Glutamatergic neuron (in vitro differentiated cells): ENCODE measurements at regions not wholly inside any gene's neighbourhood (a gene's known extent, or its start where the extent isn't known, plus 50 kb on each side); places are given as distances from the start of the nearest gene placed in this dataset.

Experiments
- DNase-seq: peaks from one replicate; pipeline ENCODE4 v3.0.0; 2022
- H3K27ac Mint-ChIP-seq: one replicate; pipeline ENCODE4 v1.8.0; 2020; ENCODE audit warnings: mild to moderate bottlenecking, mixed read lengths, inconsistent platforms; ENCODE audit not compliant: unreplicated experiment
- H3K27me3 Mint-ChIP-seq: one replicate; pipeline ENCODE4 v1.8.0; 2020; ENCODE audit warnings: mild to moderate bottlenecking, moderate library complexity, mixed read lengths, inconsistent platforms; ENCODE audit not compliant: unreplicated experiment
- H3K36me3 Mint-ChIP-seq: one replicate; pipeline ENCODE4 v1.8.0; 2020; ENCODE audit warnings: mild to moderate bottlenecking, mixed read lengths, inconsistent platforms; ENCODE audit not compliant: unreplicated experiment
- H3K4me1 Mint-ChIP-seq: one replicate; pipeline ENCODE4 v1.8.0; 2020; ENCODE audit warnings: mild to moderate bottlenecking, low read depth, mixed read lengths, inconsistent platforms; ENCODE audit not compliant: unreplicated experiment
- H3K4me3 Mint-ChIP-seq: one replicate; pipeline ENCODE4 v1.8.0; 2020; ENCODE audit warnings: mild to moderate bottlenecking, mixed read lengths, inconsistent platforms; ENCODE audit not compliant: unreplicated experiment
- H3K9me3 Mint-ChIP-seq: one replicate; pipeline ENCODE4 v1.8.0; 2020; ENCODE audit warnings: mild to moderate bottlenecking, moderate library complexity, mixed read lengths, inconsistent platforms; ENCODE audit not compliant: unreplicated experiment
- TF ChIP-seq, protein P1 (sequence below): fragments of 200-600 bp; sonication (generic); IDR thresholded peaks from one replicate; pipeline ENCODE4 v1.5.0; 2021; ENCODE audit not compliant: partially characterized antibody, unreplicated experiment

DNA sequence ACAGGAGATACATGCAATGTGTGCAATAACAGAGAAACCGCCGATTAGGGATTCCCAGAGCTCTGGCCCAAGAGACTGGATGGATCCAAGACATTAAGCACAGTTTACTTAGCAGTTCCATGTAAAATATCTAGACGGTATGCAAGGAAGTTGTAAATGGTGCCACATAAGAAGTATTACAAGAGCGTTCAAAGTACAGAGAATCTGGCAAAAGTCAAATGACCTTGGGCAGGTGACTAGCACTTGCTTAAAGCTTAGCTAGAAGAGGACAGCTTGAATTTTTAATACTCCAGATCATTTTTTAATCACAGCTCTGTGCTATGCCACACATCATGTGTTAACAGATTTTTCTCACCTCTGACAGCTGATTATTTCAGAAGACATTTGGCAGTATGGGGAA, 72.3 kb upstream of the TNPO1 start:
- Mint-ChIP-seq H3K36me3 (no peaks in the 10 kb centered on the region), H3K4me1 (no peaks in the 10 kb centered on the region), H3K9me3 (no peaks in the 10 kb centered on the region), H3K4me3 (no peak overlapping the region), H3K27ac (no peak overlapping the region), H3K27me3 (no peaks in the 10 kb centered on the region)
- no peak for DNase-seq
- TF ChIP-seq, protein P1, sequence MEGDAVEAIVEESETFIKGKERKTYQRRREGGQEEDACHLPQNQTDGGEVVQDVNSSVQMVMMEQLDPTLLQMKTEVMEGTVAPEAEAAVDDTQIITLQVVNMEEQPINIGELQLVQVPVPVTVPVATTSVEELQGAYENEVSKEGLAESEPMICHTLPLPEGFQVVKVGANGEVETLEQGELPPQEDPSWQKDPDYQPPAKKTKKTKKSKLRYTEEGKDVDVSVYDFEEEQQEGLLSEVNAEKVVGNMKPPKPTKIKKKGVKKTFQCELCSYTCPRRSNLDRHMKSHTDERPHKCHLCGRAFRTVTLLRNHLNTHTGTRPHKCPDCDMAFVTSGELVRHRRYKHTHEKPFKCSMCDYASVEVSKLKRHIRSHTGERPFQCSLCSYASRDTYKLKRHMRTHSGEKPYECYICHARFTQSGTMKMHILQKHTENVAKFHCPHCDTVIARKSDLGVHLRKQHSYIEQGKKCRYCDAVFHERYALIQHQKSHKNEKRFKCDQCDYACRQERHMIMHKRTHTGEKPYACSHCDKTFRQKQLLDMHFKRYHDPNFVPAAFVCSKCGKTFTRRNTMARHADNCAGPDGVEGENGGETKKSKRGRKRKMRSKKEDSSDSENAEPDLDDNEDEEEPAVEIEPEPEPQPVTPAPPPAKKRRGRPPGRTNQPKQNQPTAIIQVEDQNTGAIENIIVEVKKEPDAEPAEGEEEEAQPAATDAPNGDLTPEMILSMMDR = no peak

GRCh38 chr5:72741805-72742204, 74.7 kb upstream of the TNPO1 start:
- Mint-ChIP-seq H3K4me3 (no peak overlapping the region), H3K4me1 (no peaks in the 10 kb centered on the region), H3K9me3 (peaks cover 1% of the 10 kb centered on the region), H3K27ac (no peak overlapping the region), H3K36me3 (no peaks in the 10 kb centered on the region), H3K27me3 (no peaks in the 10 kb centered on the region)
- TF ChIP-seq, protein P1 = no peak
- DNase-seq = no peak

GRCh38 chr5:72733810-72734209, 82.7 kb upstream of the TNPO1 start:
- no peak overlapping the region for H3K27ac Mint-ChIP-seq
- H3K36me3 Mint-ChIP-seq = peaks cover 15% of the 10 kb centered on the region
- DNase-seq = no peak
- H3K4me1 Mint-ChIP-seq = no peaks in the 10 kb centered on the region
- no peaks in the 10 kb centered on the region for H3K27me3 Mint-ChIP-seq
- TF ChIP-seq, protein P1 = no peak
- peaks cover 3% of the 10 kb centered on the region for H3K9me3 Mint-ChIP-seq
- H3K4me3 Mint-ChIP-seq = no peak overlapping the region

DNA sequence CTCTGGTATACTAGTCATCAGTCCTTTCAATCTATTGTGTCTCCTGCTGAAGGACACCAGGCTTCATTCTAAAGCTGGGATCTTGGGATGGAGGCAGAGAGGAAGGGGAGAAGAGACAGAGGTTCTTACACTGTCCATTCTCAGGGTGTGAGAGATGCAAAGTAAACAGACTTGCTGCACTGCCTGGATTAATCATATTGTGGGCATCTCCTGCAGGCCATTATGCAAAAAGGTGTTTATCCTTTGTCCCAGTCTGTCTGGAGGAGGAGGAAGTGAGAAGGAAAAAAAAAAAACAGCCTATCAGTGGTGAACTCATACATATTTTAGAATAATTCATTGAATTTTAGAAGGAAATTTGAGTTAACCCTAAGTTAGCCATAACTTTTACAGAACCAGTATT, 92.9 kb upstream of the TNPO1 start:
- H3K27ac Mint-ChIP-seq = no peak overlapping the region
- H3K27me3 Mint-ChIP-seq = no peaks in the 10 kb centered on the region
- no peak for DNase-seq
- H3K4me3 Mint-ChIP-seq = no peak overlapping the region
- H3K4me1 Mint-ChIP-seq = peaks cover 21% of the 10 kb centered on the region
- H3K36me3 Mint-ChIP-seq = peaks cover under 1% of the 10 kb centered on the region
- H3K9me3 Mint-ChIP-seq = no peaks in the 10 kb centered on the region
- TF ChIP-seq, protein P1 = no peak

DNA sequence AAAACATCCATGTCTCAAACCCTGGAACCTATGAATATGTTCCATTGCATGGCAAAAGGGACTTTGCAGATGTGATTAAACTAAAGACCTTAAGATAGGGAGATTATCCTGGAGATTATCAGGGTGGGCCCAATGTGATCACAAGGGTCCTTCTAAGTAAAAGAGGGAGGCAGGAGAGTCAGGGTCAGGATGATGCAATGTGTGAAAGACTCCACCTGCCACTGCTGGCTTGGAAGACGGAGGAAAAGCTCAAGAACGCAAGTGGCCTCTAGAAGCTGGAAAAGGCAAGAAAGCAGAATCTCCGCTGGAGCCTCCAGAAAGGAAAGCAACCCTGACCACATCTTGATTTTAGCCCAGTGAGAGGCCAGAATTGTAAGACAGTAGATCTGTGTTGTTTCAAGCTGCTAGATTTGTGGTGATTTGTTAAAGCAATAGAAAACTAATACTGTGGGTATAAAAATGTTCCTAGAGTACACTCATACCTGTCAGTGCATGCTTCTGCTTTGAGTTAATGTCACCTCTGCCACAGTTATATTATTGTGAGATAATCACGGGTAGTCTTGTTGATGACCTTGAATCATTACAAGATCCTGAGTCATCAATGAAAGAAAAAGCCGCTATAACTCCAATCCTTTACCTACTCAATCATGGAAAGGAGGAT, 93.5 kb upstream of the TNPO1 start:
- H3K27ac Mint-ChIP-seq = no peak overlapping the region

More for the DNA sequence above, 93.5 kb upstream of the TNPO1 start:
- no peak for DNase-seq
- Mint-ChIP-seq H3K36me3 (no peaks in the 10 kb centered on the region), H3K27me3 (no peaks in the 10 kb centered on the region), H3K4me3 (no peak overlapping the region), H3K4me1 (peaks cover 21% of the 10 kb centered on the region), H3K9me3 (no peaks in the 10 kb centered on the region)
- TF ChIP-seq, protein P1 = no peak
